Testis (tissue), 2 donors: ENCODE measurements at regions not wholly inside any gene's neighbourhood (a gene's known extent, or its start where the extent isn't known, plus 50 kb on each side); places are given as distances from the start of the nearest gene placed in this dataset.

Experiments
- DNase-seq: peaks from one replicate; pipeline ENCODE4 v3.0.0-alpha.2; 2019
- H3K27ac ChIP-seq, 2 donors: fragments of 200-600 bp; sonication (generic); one replicate each; pipeline ENCODE4 v1.5.1; 2019
- H3K27me3 ChIP-seq: fragments of 200-600 bp; sonication (generic); one replicate; pipeline ENCODE4 v1.5.1; 2019
- H3K36me3 ChIP-seq: fragments of 200-600 bp; sonication (generic); one replicate; pipeline ENCODE4 v1.5.1; 2017; ENCODE audit warnings: low read depth; ENCODE audit errors: missing control alignments
- H3K4me1 ChIP-seq: fragments of 200-600 bp; sonication (generic); one replicate; pipeline ENCODE4 v1.5.1; 2019
- H3K4me3 ChIP-seq, 2 donors: fragments of 200-600 bp; sonication (generic); one replicate each; pipeline ENCODE4 v1.5.1; 2017 to 2019
- H3K9me3 ChIP-seq: fragments of 200-600 bp; sonication (generic); one replicate; pipeline ENCODE4 v1.5.1; 2017
- POLR2A ChIP-seq: fragments of 450-650 bp; IDR thresholded peaks from one replicate; pipeline ENCODE4 v1.6.1; 2017; ENCODE audit warnings: antibody characterized with exemption, mild to moderate bottlenecking, moderate library complexity
- WGBS, 2 donors: methylation state at CpG; one replicate each; pipeline ENCODE4 v1.1.5; 2018; 5-methylcytosine and 5-hydroxymethylcytosine counted together
- intact Hi-C: fragments of 100-400 bp; cut with DNase I; formaldehyde crosslinking; loops from one replicate; pipeline ENCODE4 v1.15.1; 2023; ENCODE audit warnings: low total_unique reads
- TF ChIP-seq, protein P1 (sequence below), 3 experiments: fragments of 450-650 bp in 2 of 3; fragments of 200-600 bp in 1 of 3; sonication (generic) in 1 of 3; IDR thresholded peaks; one replicate each; pipeline ENCODE4 v1.5.1; 2016 to 2019; ENCODE audit warnings: antibody characterized with exemption in 3 of 3, mild to moderate bottlenecking in 2 of 3, moderate library complexity in 1 of 3

GRCh38 chr13:56932104-56932503 lies 208.6 kb upstream of the PRR20A start:
- DNase-seq, result no peak
- H3K4me3 ChIP-seq, result no peak overlapping the region
- TF ChIP-seq POLR2A, result no peak
- TF ChIP-seq, protein P1, sequence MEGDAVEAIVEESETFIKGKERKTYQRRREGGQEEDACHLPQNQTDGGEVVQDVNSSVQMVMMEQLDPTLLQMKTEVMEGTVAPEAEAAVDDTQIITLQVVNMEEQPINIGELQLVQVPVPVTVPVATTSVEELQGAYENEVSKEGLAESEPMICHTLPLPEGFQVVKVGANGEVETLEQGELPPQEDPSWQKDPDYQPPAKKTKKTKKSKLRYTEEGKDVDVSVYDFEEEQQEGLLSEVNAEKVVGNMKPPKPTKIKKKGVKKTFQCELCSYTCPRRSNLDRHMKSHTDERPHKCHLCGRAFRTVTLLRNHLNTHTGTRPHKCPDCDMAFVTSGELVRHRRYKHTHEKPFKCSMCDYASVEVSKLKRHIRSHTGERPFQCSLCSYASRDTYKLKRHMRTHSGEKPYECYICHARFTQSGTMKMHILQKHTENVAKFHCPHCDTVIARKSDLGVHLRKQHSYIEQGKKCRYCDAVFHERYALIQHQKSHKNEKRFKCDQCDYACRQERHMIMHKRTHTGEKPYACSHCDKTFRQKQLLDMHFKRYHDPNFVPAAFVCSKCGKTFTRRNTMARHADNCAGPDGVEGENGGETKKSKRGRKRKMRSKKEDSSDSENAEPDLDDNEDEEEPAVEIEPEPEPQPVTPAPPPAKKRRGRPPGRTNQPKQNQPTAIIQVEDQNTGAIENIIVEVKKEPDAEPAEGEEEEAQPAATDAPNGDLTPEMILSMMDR (IDR thresholded peaks at IDR 0.05), result no peak
- no peak overlapping the region for H3K27ac ChIP-seq
- no peaks in the 10 kb centered on the region for H3K9me3 ChIP-seq
- intact Hi-C loops, result no loop called here
- no peaks in the 10 kb centered on the region for H3K36me3 ChIP-seq
- H3K27me3 ChIP-seq, result no peaks in the 10 kb centered on the region
- WGBS, 2 donors, result 94 to 96% methylated on average over 1 of the region's 1 CpG
- no peaks in the 10 kb centered on the region for H3K4me1 ChIP-seq

DNA sequence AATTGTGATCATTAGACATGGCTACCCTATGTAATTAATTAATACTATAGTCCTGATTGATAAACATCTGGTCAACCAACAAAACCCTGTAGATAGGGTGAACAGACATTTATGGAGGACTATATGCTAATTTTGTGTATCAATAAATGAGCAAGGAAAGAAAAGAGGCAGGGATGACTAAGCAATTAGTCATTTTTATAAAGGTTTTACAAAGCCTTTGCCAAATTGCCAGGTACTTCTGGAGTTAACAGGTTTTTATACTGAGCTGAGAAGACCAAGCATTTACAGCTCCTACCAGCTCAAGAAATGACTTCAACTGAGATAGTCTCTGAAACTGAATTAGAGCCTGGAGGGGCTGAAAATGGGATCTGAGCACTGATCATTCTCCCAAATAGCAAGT lies 186.8 kb upstream of the PRR20A start:
- intact Hi-C loops, result no loop called here

DNA sequence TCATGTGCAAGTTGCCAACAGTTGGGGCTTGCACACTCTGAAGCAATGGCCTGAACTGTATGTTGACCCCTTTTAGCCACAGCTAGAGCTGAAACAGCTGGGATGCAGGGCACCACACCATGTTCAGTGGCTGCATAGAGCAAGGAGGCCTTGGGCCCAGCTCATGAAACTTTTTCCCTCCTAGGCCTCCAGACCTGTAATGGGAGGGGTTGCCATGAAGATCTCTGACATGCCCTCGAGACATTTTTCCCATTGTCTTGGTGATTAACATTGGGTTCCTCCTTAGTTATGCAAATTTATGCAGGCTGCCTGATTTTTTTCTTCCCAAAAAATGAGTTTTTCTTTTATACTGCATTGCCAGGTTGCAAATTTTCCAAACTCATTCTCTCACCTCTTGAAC lies 165.1 kb upstream of the PRR20A start:
- no peaks in the 10 kb centered on the region for H3K4me1 ChIP-seq
- no peaks in the 10 kb centered on the region for H3K27me3 ChIP-seq
- no peak for DNase-seq
- no peaks in the 10 kb centered on the region for H3K36me3 ChIP-seq
- intact Hi-C loops, result no loop called here
- no peaks in the 10 kb centered on the region for H3K9me3 ChIP-seq
- no peak overlapping the region for H3K4me3 ChIP-seq
- 75 to 90% methylated on average over 1 of the region's 1 CpG for WGBS, 2 donors
- no peak for TF ChIP-seq POLR2A
- TF ChIP-seq, protein P1 (IDR thresholded peaks at IDR 0.05), result no peak
- H3K27ac ChIP-seq, result no peak overlapping the region

More for the DNA sequence above, 186.8 kb upstream of the PRR20A start:
- Histone ChIP-seq H3K27me3 (no peaks in the 10 kb centered on the region), H3K4me1 (no peaks in the 10 kb centered on the region), H3K27ac (no peak overlapping the region), H3K4me3 (no peak overlapping the region), H3K9me3 (no peaks in the 10 kb centered on the region), H3K36me3 (no peaks in the 10 kb centered on the region)
- DNase-seq, result no peak
- TF ChIP-seq, protein P1 (IDR thresholded peaks at IDR 0.05), result no peak
- no peak for TF ChIP-seq POLR2A

GRCh38 chr13:56980856-56981255 lies 159.9 kb upstream of the PRR20A start:
- Histone ChIP-seq H3K4me3 (no peak overlapping the region), H3K36me3 (no peaks in the 10 kb centered on the region), H3K9me3 (no peaks in the 10 kb centered on the region), H3K4me1 (no peaks in the 10 kb centered on the region), H3K27me3 (no peaks in the 10 kb centered on the region), H3K27ac (no peak overlapping the region)
- TF ChIP-seq POLR2A, result no peak
- TF ChIP-seq, protein P1 (IDR thresholded peaks at IDR 0.05), result no peak
- WGBS, 2 donors, result 35 to 51% methylated on average over 1 of the region's 1 CpG
- intact Hi-C loops, result no loop called here
- no peak for DNase-seq

DNA sequence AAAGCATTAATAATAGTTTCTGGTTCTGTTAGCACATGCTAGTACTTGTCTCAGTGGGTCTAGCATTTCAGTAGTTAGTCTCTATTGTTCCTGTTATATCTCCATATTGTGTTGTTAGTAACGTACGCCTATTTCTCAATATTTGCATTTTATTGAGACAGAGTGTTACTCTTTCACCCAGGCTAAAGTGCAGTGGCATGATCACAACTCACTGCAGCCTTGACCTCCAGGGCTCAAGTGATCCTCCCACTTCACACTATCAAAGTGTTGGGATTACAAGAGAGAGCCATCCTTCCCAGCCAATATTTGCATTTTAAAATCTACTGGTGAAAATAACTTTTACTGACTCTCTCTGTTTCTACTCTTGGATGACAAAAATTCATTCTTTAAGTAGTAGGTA lies 154.6 kb upstream of the PRR20A start:
- Histone ChIP-seq H3K9me3 (no peaks in the 10 kb centered on the region), H3K4me3 (no peak overlapping the region), H3K27me3 (no peaks in the 10 kb centered on the region), H3K4me1 (no peaks in the 10 kb centered on the region), H3K36me3 (no peaks in the 10 kb centered on the region), H3K27ac (no peak overlapping the region)
- no peak for DNase-seq
- intact Hi-C loops, result no loop called here
- TF ChIP-seq POLR2A, result no peak
- 57 to 68% methylated on average over 2 of the region's 2 CpGs for WGBS, 2 donors
